SK-N-SH (cell line): ENCODE measurements at regions not wholly inside any gene's neighbourhood (a gene's known extent, or its start where the extent isn't known, plus 50 kb on each side); places are given as distances from the start of the nearest gene placed in this dataset.
A peak's percentile ranks its signal among the peaks of the same experiment; 100 is the strongest.

Experiments
- CTCF ChIA-PET: fragments of 300-600, 350-600 bp; formaldehyde crosslinking; extraction: SDS; loops from one replicate; lab custom pipeline; 2021; lab: Yijun Ruan, JAX
- POLR2A ChIA-PET: fragments of 350-600 bp; sonication (Branson Sonifier 250); formaldehyde crosslinking; extraction: SDS; loops from one replicate; lab custom pipeline; 2020; ENCODE audit warnings: antibody characterized with exemption, inconsistent platforms; lab: Yijun Ruan, JAX
- DNase-seq: peaks from one replicate; pipeline ENCODE4 v3.0.0; 2012
- H2AFZ ChIP-seq: fragments of 200-600 bp; sonication (generic); 2 replicates; pipeline ENCODE4 v1.8.1; 2016; ENCODE audit warnings: antibody characterized with exemption, mild to moderate bottlenecking, low read depth
- H3F3A ChIP-seq: fragments of 200-600 bp; sonication (generic); replicated peaks from 2 replicates; pipeline ENCODE3; 2016; ENCODE audit warnings: antibody characterized with exemption, mild to moderate bottlenecking; ENCODE audit not compliant: insufficient read depth
- H3K27ac ChIP-seq, 2 experiments: fragments of 200-500 bp in 1 of 2; fragments of 200-600 bp in 1 of 2; sonication (Bioruptor generic) in 1 of 2; sonication (generic), shearing (Covaris generic) in 1 of 2; 2 replicates each; pipeline versions ENCODE4 v1.5.1 to v1.6.1; 2014 to 2016; ENCODE audit warnings: low read depth in 2 of 2, inconsistent platforms in 1 of 2, low read length in 1 of 2, mild to moderate bottlenecking in 1 of 2, mixed read lengths in 1 of 2
- H3K27me3 ChIP-seq: fragments of 200-600 bp; sonication (generic), shearing (Covaris generic); 2 replicates; pipeline ENCODE4 v1.6.1; 2016; ENCODE audit warnings: mixed run types; ENCODE audit not compliant: insufficient read depth
- H3K36me3 ChIP-seq, 2 experiments: fragments of 200-500 bp in 1 of 2; fragments of 200-600 bp in 1 of 2; sonication (Bioruptor generic) in 1 of 2; sonication (generic) in 1 of 2; replicated peaks in 1 of 2; 2 replicates each; pipeline versions ENCODE3 to v1.5.1; 2014 to 2016; ENCODE audit warnings: low read length in 1 of 2, mild to moderate bottlenecking in 1 of 2; ENCODE audit not compliant: insufficient read depth in 2 of 2, control insufficient read depth in 1 of 2
- H3K4me1 ChIP-seq, 2 experiments: fragments of 200-500 bp in 1 of 2; fragments of 200-600 bp in 1 of 2; sonication (Bioruptor generic) in 1 of 2; sonication (generic), shearing (Covaris generic) in 1 of 2; 2 replicates each; pipeline versions ENCODE4 v1.5.1 to v1.6.1; 2014 to 2016; ENCODE audit warnings: low read depth in 1 of 2, low read length in 1 of 2, mixed run types in 1 of 2; ENCODE audit not compliant: insufficient read depth in 2 of 2, control insufficient read depth in 1 of 2
- H3K4me2 ChIP-seq: fragments of 200-600 bp; sonication (generic), shearing (Covaris generic); 2 replicates; pipeline ENCODE4 v1.6.1; 2017; ENCODE audit warnings: mixed run types
- H3K4me3 ChIP-seq, 2 experiments: fragments of 200-500 bp in 1 of 2; fragments of 200-600 bp in 1 of 2; sonication (Bioruptor generic) in 1 of 2; sonication (generic), shearing (Covaris generic) in 1 of 2; 2 replicates each; pipeline versions ENCODE4 v1.5.1 to v1.8.1; 2014 to 2016; ENCODE audit warnings: low read depth in 2 of 2, inconsistent platforms in 1 of 2, low read length in 1 of 2, mild to moderate bottlenecking in 1 of 2, mixed read lengths in 1 of 2, moderate library complexity in 1 of 2
- H3K79me2 ChIP-seq: fragments of 200-600 bp; sonication (generic); 2 replicates; pipeline ENCODE4 v1.8.1; 2017; ENCODE audit warnings: mild to moderate bottlenecking; ENCODE audit not compliant: insufficient read depth
- H3K9ac ChIP-seq: fragments of 200-600 bp; sonication (generic); 2 replicates; pipeline ENCODE4 v1.6.1; 2017; ENCODE audit warnings: mixed run types
- H3K9me2 ChIP-seq: fragments of 200-600 bp; sonication (generic); 2 replicates; pipeline ENCODE4 v1.6.1; 2017; ENCODE audit warnings: mixed run types
- H3K9me3 ChIP-seq: fragments of 200-600 bp; sonication (generic); 2 replicates; pipeline ENCODE4 v1.6.1; 2017; ENCODE audit warnings: mixed run types, mild to moderate bottlenecking, moderate library complexity
- H4K20me1 ChIP-seq: fragments of 200-600 bp; sonication (generic); 2 replicates; pipeline ENCODE4 v1.6.1; 2017; ENCODE audit warnings: mild to moderate bottlenecking, mixed run types; ENCODE audit not compliant: insufficient read depth
- CHD2 ChIP-seq: fragments of 150-350 bp; IDR thresholded peaks from 2 replicates; pipeline ENCODE4 v1.6.1; 2018; ENCODE audit warnings: low read length; ENCODE audit not compliant: partially characterized antibody
- CTCF ChIP-seq: fragments of 200-600 bp; sonication (generic); IDR thresholded peaks from 2 replicates; pipeline ENCODE4 v1.6.1; 2017; ENCODE audit warnings: antibody characterized with exemption, mild to moderate bottlenecking, moderate library complexity
- GABPA ChIP-seq: IDR thresholded peaks from 2 replicates; pipeline ENCODE4 v1.4.0; 2012; ENCODE audit warnings: low read depth, mild to moderate bottlenecking
- GATA2 ChIP-seq: sonication (generic); formaldehyde crosslinking; IDR thresholded peaks from 2 replicates; pipeline ENCODE4 v1.5.0; 2020; ENCODE audit warnings: mild to moderate bottlenecking, missing genetic modification reagents
- IRF3 ChIP-seq: fragments of 150-350 bp; IDR thresholded peaks from 2 replicates; pipeline ENCODE4 v1.6.1; 2016; ENCODE audit warnings: mild to moderate bottlenecking, low read depth, low read length
- POLR2AphosphoS5 ChIP-seq: IDR thresholded peaks from 2 replicates; pipeline ENCODE4 v1.6.1; 2012; ENCODE audit warnings: low read depth, low read length
- RAD21 ChIP-seq: IDR thresholded peaks from 2 replicates; pipeline ENCODE4 v1.6.1; 2012; ENCODE audit warnings: mild to moderate bottlenecking, low read length
- SIN3A ChIP-seq: IDR thresholded peaks from 2 replicates; pipeline ENCODE4 v1.6.1; 2012; ENCODE audit warnings: low read depth, mild to moderate bottlenecking, low read length, moderate library complexity, borderline replicate concordance
- SMC3 ChIP-seq: IDR thresholded peaks from 2 replicates; pipeline ENCODE4 v1.6.1; 2012; ENCODE audit warnings: low read depth, low read length, improper control_type of control experiment
- TCF12 ChIP-seq: IDR thresholded peaks from 2 replicates; pipeline ENCODE4 v1.4.0; 2012
- YY1 ChIP-seq: IDR thresholded peaks from 2 replicates; pipeline ENCODE4 v1.4.0; 2012; ENCODE audit warnings: low read depth, mild to moderate bottlenecking
- WGBS: methylation state at CpG from one replicate; pipeline ENCODE4 v1.1.6; 2017; ENCODE audit warnings: low lambda C conversion rate; 5-methylcytosine and 5-hydroxymethylcytosine counted together
- TF ChIP-seq, protein P1 (sequence below): IDR thresholded peaks from 2 replicates; pipeline ENCODE4; 2012
- TF ChIP-seq, protein P2 (sequence below): IDR thresholded peaks from 2 replicates; pipeline ENCODE4 v1.4.0; 2012; ENCODE audit warnings: low read depth, borderline replicate concordance
- TF ChIP-seq, protein P3 (sequence below): IDR thresholded peaks from 2 replicates; pipeline ENCODE4 v1.4.0; 2012; ENCODE audit warnings: low read depth

DNA sequence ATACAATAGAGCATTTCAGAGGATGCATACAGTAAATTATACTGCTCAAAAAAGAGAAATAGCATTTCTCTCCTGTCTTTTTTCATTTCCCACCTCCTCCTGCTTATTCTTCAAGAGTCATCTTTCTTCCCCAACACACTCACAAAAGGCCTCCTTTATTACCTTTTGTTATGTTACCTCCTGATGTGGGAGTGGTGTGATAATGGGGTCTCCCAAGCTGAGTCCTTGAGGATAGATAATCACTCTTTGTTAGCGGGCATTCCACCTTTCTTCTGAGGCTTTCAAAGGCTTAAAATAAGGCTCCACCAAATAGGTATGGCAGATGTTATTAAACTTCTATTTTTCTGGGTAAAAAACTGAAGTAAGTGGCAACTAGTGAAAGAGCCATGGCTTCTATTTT, 159.8 kb downstream of the CPEB2 start:
- TF ChIP-seq IRF3, result no peak
- no peak for TF ChIP-seq YY1
- no peak for TF ChIP-seq GABPA
- no peak for TF ChIP-seq CTCF
- TF ChIP-seq POLR2AphosphoS5, result no peak
- TF ChIP-seq, protein P1, sequence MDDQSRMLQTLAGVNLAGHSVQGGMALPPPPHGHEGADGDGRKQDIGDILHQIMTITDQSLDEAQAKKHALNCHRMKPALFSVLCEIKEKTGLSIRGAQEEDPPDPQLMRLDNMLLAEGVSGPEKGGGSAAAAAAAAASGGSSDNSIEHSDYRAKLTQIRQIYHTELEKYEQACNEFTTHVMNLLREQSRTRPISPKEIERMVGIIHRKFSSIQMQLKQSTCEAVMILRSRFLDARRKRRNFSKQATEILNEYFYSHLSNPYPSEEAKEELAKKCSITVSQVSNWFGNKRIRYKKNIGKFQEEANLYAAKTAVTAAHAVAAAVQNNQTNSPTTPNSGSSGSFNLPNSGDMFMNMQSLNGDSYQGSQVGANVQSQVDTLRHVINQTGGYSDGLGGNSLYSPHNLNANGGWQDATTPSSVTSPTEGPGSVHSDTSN, result no peak
- TF ChIP-seq, protein P2, sequence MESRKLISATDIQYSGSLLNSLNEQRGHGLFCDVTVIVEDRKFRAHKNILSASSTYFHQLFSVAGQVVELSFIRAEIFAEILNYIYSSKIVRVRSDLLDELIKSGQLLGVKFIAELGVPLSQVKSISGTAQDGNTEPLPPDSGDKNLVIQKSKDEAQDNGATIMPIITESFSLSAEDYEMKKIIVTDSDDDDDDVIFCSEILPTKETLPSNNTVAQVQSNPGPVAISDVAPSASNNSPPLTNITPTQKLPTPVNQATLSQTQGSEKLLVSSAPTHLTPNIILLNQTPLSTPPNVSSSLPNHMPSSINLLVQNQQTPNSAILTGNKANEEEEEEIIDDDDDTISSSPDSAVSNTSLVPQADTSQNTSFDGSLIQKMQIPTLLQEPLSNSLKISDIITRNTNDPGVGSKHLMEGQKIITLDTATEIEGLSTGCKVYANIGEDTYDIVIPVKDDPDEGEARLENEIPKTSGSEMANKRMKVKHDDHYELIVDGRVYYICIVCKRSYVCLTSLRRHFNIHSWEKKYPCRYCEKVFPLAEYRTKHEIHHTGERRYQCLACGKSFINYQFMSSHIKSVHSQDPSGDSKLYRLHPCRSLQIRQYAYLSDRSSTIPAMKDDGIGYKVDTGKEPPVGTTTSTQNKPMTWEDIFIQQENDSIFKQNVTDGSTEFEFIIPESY, result no peak
- no peak for TF ChIP-seq CHD2
- Histone ChIP-seq H3K79me2 (no peaks in the 10 kb centered on the region), H3K27me3 (no peaks in the 10 kb centered on the region), H3K4me1 (peaks cover 0 to 6% of the 10 kb centered on the region in 2 experiments; a peak in 1 of 4 replicates), H3F3A (no peaks in the 10 kb centered on the region), H3K9me2 (no peaks in the 10 kb centered on the region), H3K9me3 (no peaks in the 10 kb centered on the region), H3K4me2 (no peak overlapping the region), H4K20me1 (no peaks in the 10 kb centered on the region), H3K27ac (no peak overlapping the region), H3K4me3 (no peak overlapping the region), H3K36me3 (no peaks in the 10 kb centered on the region), H3K9ac (no peak overlapping the region), H2AFZ (no peak overlapping the region)
- no peak for DNase-seq
- ChIA-PET CTCF (interaction anchor here (0.7 to 1.6 kb wide), 8 partner anchors 13 to 1507 kb away, joined by 3 to 6 read pairs (median 3); no protein-coding TSS in a partner anchor), POLR2A (no interaction called here)
- WGBS, result 54% methylated on average over 1 of the region's 1 CpG

GRCh38 chr4:15162465-15163283, 160.4 kb downstream of the CPEB2 start:
- 26% methylated on average over 2 of the region's 2 CpGs for WGBS
- no peak overlapping the region for H3K9ac ChIP-seq
- H3K9me3 ChIP-seq, result no peaks in the 10 kb centered on the region
- peaks cover 0 to 6% of the 10 kb centered on the region in 2 experiments; a peak in 1 of 4 replicates for H3K4me1 ChIP-seq
- no peaks in the 10 kb centered on the region for H3K36me3 ChIP-seq
- H4K20me1 ChIP-seq, result no peaks in the 10 kb centered on the region
- H3K9me2 ChIP-seq, result no peaks in the 10 kb centered on the region
- H2AFZ ChIP-seq, result 0 out of 2 replicates have a peak overlapping the region, but pooled peaks have one; percentile 62
- no peak overlapping the region for H3K4me2 ChIP-seq
- ChIA-PET POLR2A (no interaction called here), CTCF (interaction anchor here (0.7 to 1.6 kb wide), 9 partner anchors 13 to 1508 kb away, joined by 3 to 6 read pairs (median 3); no protein-coding TSS in a partner anchor)
- no peaks in the 10 kb centered on the region for H3K79me2 ChIP-seq
- H3K4me3 ChIP-seq, result no peak overlapping the region
- TF ChIP-seq GATA2 (CRISPR knock-in tag) (no peak), POLR2AphosphoS5 (no peak), TCF12 (no peak), RAD21 (peak; percentile 81), SMC3 (peak; percentile 60), CTCF (peak; percentile 64), SIN3A (no peak)
- TF ChIP-seq, protein P3, sequence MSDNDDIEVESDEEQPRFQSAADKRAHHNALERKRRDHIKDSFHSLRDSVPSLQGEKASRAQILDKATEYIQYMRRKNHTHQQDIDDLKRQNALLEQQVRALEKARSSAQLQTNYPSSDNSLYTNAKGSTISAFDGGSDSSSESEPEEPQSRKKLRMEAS, result no peak
- no peak overlapping the region for H3K27ac ChIP-seq
- no peaks in the 10 kb centered on the region for H3K27me3 ChIP-seq
- DNase-seq, result peak; percentile 49
- no peaks in the 10 kb centered on the region for H3F3A ChIP-seq
